ENCODE measurements at regions not wholly inside any gene's neighbourhood (a gene's known extent, or its start where the extent isn't known, plus 50 kb on each side); places are given as distances from the start of the nearest gene placed in this dataset.

GRCh38 chr22:22983816-22984215 lies 86.5 kb upstream of the GNAZ start:
- ATAC-seq (ENCODE audit: poor library complexity): no peak
- Histone ChIP-seq H3K4me1 (ENCODE audit: insufficient read depth, low read length) (no peaks in the 10 kb centered on the region), H3K9me3 (ENCODE audit: control insufficient read depth in 1 of 2, insufficient read depth in 1 of 2, low read length in 2 of 2) (peaks cover 0 to 12% of the 10 kb centered on the region in 2 experiments), H3K36me3 (ENCODE audit: insufficient read depth, low read length) (no peaks in the 10 kb centered on the region), H3K4me3 (ENCODE audit: low read length) (no peak overlapping the region), H3K27me3 (ENCODE audit: control insufficient read depth in 1 of 2, insufficient read depth in 2 of 2, low read length in 2 of 2) (no peaks in the 10 kb centered on the region), H3K27ac (ENCODE audit: low read depth in 1 of 2, low read length in 2 of 2) (no peak overlapping the region)
- Mint-ChIP-seq H3K27me3 (peaks cover 7% of the 10 kb centered on the region), H3K4me3 (no peak overlapping the region), H3K36me3 (ENCODE audit: low read depth) (no peaks in the 10 kb centered on the region), H3K4me1 (ENCODE audit: low read depth) (no peaks in the 10 kb centered on the region), H3K27ac (no peak overlapping the region), H3K9me3 (peaks cover 5% of the 10 kb centered on the region)
- ChIA-PET CTCF (no interaction called here), POLR2A (no interaction called here)
- intact Hi-C loops (cut with DNase I, micrococcal nuclease): no loop called here
- no peak for TF ChIP-seq CTCF (IDR thresholded peaks at IDR 0.05)
- no peak for DNase-seq

- Histone ChIP-seq H3K4me1 (ENCODE audit: insufficient read depth, low read length) (no peaks in the 10 kb centered on the region), H3K4me3 (ENCODE audit: low read length) (no peak overlapping the region), H3K27me3 (ENCODE audit: control insufficient read depth in 1 of 2, insufficient read depth in 2 of 2, low read length in 2 of 2) (peaks cover 0 to 3% of the 10 kb centered on the region in 2 experiments), H3K27ac (ENCODE audit: low read depth in 1 of 2, low read length in 2 of 2) (no peak overlapping the region), H3K36me3 (ENCODE audit: insufficient read depth, low read length) (no peaks in the 10 kb centered on the region), H3K9me3 (ENCODE audit: control insufficient read depth in 1 of 2, insufficient read depth in 1 of 2, low read length in 2 of 2) (peaks cover 0 to 9% of the 10 kb centered on the region in 2 experiments)
- ATAC-seq (ENCODE audit: poor library complexity): no peak
- CTCF ChIA-PET: no interaction called here
- POLR2A ChIA-PET: interaction anchor here (0.6 kb wide), 1 partner anchor 218 kb away, joined by 3 read pairs; no protein-coding TSS in a partner anchor
- intact Hi-C loops (cut with DNase I, micrococcal nuclease): no loop called here
- Mint-ChIP-seq H3K4me1 (ENCODE audit: low read depth) (no peaks in the 10 kb centered on the region), H3K9me3 (peaks cover 5% of the 10 kb centered on the region), H3K4me3 (no peak overlapping the region), H3K27me3 (peaks cover 12% of the 10 kb centered on the region), H3K36me3 (ENCODE audit: low read depth) (no peaks in the 10 kb centered on the region), H3K27ac (no peak overlapping the region)
- TF ChIP-seq CTCF (IDR thresholded peaks at IDR 0.05): no peak
- DNase-seq: no peak
Observed at GRCh38 chr22:22984967-22985366, 85.4 kb upstream of the GNAZ start.

GRCh38 chr22:22986008-22986407 lies 84.3 kb upstream of the GNAZ start:
- Mint-ChIP-seq H3K9me3 (no peaks in the 10 kb centered on the region), H3K4me3 (no peak overlapping the region), H3K27ac (no peak overlapping the region), H3K36me3 (ENCODE audit: low read depth) (no peaks in the 10 kb centered on the region), H3K4me1 (ENCODE audit: low read depth) (no peaks in the 10 kb centered on the region), H3K27me3 (peaks cover 22% of the 10 kb centered on the region)
- H3K36me3 ChIP-seq (ENCODE audit: insufficient read depth, low read length): no peaks in the 10 kb centered on the region
- no peaks in the 10 kb centered on the region for H3K4me1 ChIP-seq (ENCODE audit: insufficient read depth, low read length)
- peaks cover 0 to 2% of the 10 kb centered on the region in 2 experiments for H3K9me3 ChIP-seq (ENCODE audit: control insufficient read depth in 1 of 2, insufficient read depth in 1 of 2, low read length in 2 of 2)
- DNase-seq (no peak), ATAC-seq (ENCODE audit: poor library complexity) (no peak)
- H3K27me3 ChIP-seq (ENCODE audit: control insufficient read depth in 1 of 2, insufficient read depth in 2 of 2, low read length in 2 of 2): peaks cover 0 to 10% of the 10 kb centered on the region in 2 experiments
- ChIA-PET POLR2A (no interaction called here), CTCF (no interaction called here)
- no peak overlapping the region for H3K27ac ChIP-seq (ENCODE audit: low read depth in 1 of 2, low read length in 2 of 2)
- TF ChIP-seq CTCF (IDR thresholded peaks at IDR 0.05): no peak
- intact Hi-C loops (cut with DNase I, micrococcal nuclease): no loop called here
- no peak overlapping the region for H3K4me3 ChIP-seq (ENCODE audit: low read length)
